ENCODE measurements at regions not wholly inside any gene's neighbourhood (a gene's known extent, or its start where the extent isn't known, plus 50 kb on each side); places are given as distances from the start of the nearest gene placed in this dataset.

DNA sequence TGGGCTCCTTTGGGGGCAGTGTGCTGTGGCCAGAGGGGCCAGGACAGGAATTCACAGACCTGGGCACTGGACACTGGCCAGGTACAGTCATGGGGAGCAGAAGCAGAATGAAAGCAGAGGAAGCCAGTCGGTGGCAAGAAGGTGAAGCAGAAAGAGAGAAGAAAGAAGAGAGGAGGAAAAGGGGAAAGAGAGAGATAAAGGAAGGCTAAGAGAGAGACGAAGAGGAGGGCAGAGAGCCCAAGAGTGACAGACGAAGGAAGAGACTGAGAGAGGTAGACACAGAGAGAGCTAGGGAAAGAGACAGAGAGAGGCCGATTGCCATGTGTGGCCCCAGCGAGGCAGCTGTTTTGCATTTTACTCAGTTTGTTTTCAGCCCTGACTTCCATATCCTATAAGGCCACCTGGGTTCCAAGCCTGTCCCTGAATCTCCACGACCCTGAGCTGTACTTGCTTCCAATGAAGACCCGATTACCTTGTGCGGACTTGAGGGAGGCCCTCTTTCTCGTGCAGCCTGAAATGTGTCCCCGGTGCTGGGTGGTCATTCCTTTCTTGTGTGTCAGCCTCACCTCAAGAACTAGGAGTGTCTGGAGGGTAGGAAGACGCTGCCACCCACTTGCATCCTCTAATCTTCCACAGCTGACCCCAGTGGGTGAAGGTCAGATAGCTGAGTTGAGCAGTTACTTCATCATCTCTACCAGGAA, 73.9 kb downstream of the LSM3 start:
- TF ChIP-seq EZH2 (optimal IDR thresholded peaks at IDR 0.05; ENCODE audit: low read depth, low read length), result no peak
- TF ChIP-seq, protein P1, sequence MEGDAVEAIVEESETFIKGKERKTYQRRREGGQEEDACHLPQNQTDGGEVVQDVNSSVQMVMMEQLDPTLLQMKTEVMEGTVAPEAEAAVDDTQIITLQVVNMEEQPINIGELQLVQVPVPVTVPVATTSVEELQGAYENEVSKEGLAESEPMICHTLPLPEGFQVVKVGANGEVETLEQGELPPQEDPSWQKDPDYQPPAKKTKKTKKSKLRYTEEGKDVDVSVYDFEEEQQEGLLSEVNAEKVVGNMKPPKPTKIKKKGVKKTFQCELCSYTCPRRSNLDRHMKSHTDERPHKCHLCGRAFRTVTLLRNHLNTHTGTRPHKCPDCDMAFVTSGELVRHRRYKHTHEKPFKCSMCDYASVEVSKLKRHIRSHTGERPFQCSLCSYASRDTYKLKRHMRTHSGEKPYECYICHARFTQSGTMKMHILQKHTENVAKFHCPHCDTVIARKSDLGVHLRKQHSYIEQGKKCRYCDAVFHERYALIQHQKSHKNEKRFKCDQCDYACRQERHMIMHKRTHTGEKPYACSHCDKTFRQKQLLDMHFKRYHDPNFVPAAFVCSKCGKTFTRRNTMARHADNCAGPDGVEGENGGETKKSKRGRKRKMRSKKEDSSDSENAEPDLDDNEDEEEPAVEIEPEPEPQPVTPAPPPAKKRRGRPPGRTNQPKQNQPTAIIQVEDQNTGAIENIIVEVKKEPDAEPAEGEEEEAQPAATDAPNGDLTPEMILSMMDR (IDR thresholded peaks at IDR 0.05; ENCODE audit: low read length), result no peak
- no peak for TF ChIP-seq EZH2phosphoT487 (IDR thresholded peaks at IDR 0.05; ENCODE audit: low read length)
- Histone ChIP-seq H4K20me1 (ENCODE audit: insufficient read depth, low read length) (no peaks in the 10 kb centered on the region), H3K9me3 (replicated peaks; ENCODE audit: insufficient read depth, low read length) (no peaks in the 10 kb centered on the region), H3K27ac (ENCODE audit: low read length) (no peak overlapping the region), H3K9ac (ENCODE audit: low read length) (no peak overlapping the region), H2AFZ (ENCODE audit: low read length) (no peak overlapping the region), H3F3A (ENCODE audit: insufficient read depth, low read length) (no peaks in the 10 kb centered on the region), H3K4me1 (ENCODE audit: low read length) (no peaks in the 10 kb centered on the region), H3K4me3 (ENCODE audit: low read length) (no peak overlapping the region), H3K79me2 (ENCODE audit: low read length) (no peaks in the 10 kb centered on the region), H3K27me3 (replicated peaks; ENCODE audit: insufficient read depth, low read length) (no peaks in the 10 kb centered on the region), H3K36me3 (replicated peaks; ENCODE audit: insufficient read depth, low read length) (no peaks in the 10 kb centered on the region), H3K4me2 (ENCODE audit: low read depth, low read length) (no peak overlapping the region), H3K9me2 (replicated peaks; ENCODE audit: insufficient read depth, low read length) (no peaks in the 10 kb centered on the region)
- no peak for DNase-seq

DNA sequence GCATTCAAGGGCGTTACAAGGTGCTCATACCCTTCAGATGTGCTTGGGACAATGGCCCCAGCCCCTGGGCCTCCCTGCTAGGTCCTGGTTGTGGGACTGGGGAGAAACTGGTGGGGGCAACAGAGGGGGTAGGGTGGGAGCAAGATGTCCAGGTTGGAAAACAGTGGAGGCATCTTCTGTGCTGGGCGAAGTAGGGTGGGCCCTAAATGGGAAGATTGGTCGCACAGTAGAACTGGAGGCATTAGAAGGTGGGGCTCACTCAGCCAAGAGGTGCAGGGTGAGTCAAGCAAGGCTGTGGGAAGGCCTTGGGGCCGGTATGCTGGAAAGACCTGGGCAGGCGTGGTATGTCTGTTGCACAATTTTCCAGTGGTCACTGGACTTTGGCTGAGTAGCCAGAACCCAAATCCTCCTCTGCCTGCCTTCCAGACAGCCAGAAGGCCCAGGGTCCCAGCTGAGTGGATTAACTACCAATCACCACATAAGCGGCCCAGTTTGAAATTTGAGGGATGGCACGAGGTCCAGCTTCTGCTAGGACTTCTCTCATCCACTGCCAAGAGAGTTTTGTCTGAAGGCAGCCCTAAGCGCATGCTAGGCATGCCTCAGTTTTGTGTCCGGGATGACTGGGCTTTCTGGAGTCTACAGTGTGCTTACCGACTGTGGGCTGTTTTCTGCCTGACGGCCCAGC, 74.5 kb downstream of the LSM3 start:
- no peaks in the 10 kb centered on the region for H3K36me3 ChIP-seq (replicated peaks; ENCODE audit: insufficient read depth, low read length)
- H4K20me1 ChIP-seq (ENCODE audit: insufficient read depth, low read length), result no peaks in the 10 kb centered on the region
- no peaks in the 10 kb centered on the region for H3K27me3 ChIP-seq (replicated peaks; ENCODE audit: insufficient read depth, low read length)
- DNase-seq, result no peak
- H3K9me2 ChIP-seq (replicated peaks; ENCODE audit: insufficient read depth, low read length), result no peaks in the 10 kb centered on the region
- no peak overlapping the region for H2AFZ ChIP-seq (ENCODE audit: low read length)
- TF ChIP-seq, protein P1 (IDR thresholded peaks at IDR 0.05; ENCODE audit: low read length), result no peak
- TF ChIP-seq EZH2phosphoT487 (IDR thresholded peaks at IDR 0.05; ENCODE audit: low read length) (no peak), EZH2 (optimal IDR thresholded peaks at IDR 0.05; ENCODE audit: low read depth, low read length) (no peak)
- H3F3A ChIP-seq (ENCODE audit: insufficient read depth, low read length), result no peaks in the 10 kb centered on the region
- no peaks in the 10 kb centered on the region for H3K79me2 ChIP-seq (ENCODE audit: low read length)
- H3K4me1 ChIP-seq (ENCODE audit: low read length), result no peaks in the 10 kb centered on the region
- no peaks in the 10 kb centered on the region for H3K9me3 ChIP-seq (replicated peaks; ENCODE audit: insufficient read depth, low read length)
- no peak overlapping the region for H3K9ac ChIP-seq (ENCODE audit: low read length)
- no peak overlapping the region for H3K4me2 ChIP-seq (ENCODE audit: low read depth, low read length)
- no peak overlapping the region for H3K4me3 ChIP-seq (ENCODE audit: low read length)
- H3K27ac ChIP-seq (ENCODE audit: low read length), result no peak overlapping the region

DNA sequence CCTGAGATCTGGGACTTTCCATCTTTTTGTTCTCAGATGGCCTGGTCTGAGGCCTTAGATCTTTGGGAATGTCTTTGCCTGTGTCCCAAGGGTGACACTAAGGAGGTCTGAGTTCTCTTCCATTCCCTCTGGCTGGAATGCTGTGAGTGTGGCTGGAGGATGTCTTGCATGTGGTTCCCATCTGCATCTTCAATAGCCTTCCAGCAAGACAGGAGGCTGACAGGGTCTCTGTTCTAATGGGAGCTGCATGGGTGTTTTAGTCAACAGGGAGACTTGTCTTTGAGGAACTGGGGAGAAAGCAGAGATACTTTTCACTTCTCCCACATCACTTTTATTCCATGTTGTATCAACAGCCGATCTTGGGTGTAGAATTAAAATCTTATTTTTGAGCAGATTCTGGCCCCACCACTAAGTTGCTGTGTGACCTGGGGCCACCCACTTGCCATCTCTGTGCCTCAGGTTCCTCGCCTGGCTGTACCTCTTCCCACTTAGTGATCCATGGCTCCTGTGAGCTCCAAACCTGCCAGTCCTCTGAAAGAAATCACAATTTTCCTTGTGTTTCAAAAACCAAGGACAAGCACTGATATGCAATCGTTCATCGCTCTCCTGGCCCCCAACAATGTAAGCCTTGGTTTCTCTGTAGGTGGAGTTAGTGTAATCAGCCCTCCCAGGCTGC, 75.2 kb downstream of the LSM3 start:
- Histone ChIP-seq H3K9me2 (replicated peaks; ENCODE audit: insufficient read depth, low read length) (no peaks in the 10 kb centered on the region), H3K9ac (ENCODE audit: low read length) (no peak overlapping the region), H3K4me3 (ENCODE audit: low read length) (no peak overlapping the region), H4K20me1 (ENCODE audit: insufficient read depth, low read length) (no peaks in the 10 kb centered on the region), H3K36me3 (replicated peaks; ENCODE audit: insufficient read depth, low read length) (no peaks in the 10 kb centered on the region), H3K4me2 (ENCODE audit: low read depth, low read length) (no peak overlapping the region), H2AFZ (ENCODE audit: low read length) (no peak overlapping the region), H3K9me3 (replicated peaks; ENCODE audit: insufficient read depth, low read length) (no peaks in the 10 kb centered on the region), H3K4me1 (ENCODE audit: low read length) (no peaks in the 10 kb centered on the region), H3K27me3 (replicated peaks; ENCODE audit: insufficient read depth, low read length) (no peaks in the 10 kb centered on the region), H3K79me2 (ENCODE audit: low read length) (no peaks in the 10 kb centered on the region), H3F3A (ENCODE audit: insufficient read depth, low read length) (no peaks in the 10 kb centered on the region), H3K27ac (ENCODE audit: low read length) (no peak overlapping the region)
- TF ChIP-seq EZH2 (optimal IDR thresholded peaks at IDR 0.05; ENCODE audit: low read depth, low read length) (no peak), EZH2phosphoT487 (IDR thresholded peaks at IDR 0.05; ENCODE audit: low read length) (no peak)
- TF ChIP-seq, protein P1 (IDR thresholded peaks at IDR 0.05; ENCODE audit: low read length), result no peak
- DNase-seq, result no peak

Data from MM.1S (cell line).